Activated B cell treated with CpG ODN at 0.5 μM for 24 hours (primary cell): ENCODE measurements at regions not wholly inside any gene's neighbourhood (a gene's known extent, or its start where the extent isn't known, plus 50 kb on each side); places are given as distances from the start of the nearest gene placed in this dataset.

ENCODE experiments used
- ATAC-seq: fragments of 200-7000 bp; cut with Tn5 transposase; one replicate; pipeline ENCODE4 v1.10.0; 2021; ENCODE audit warnings: low read depth, mild to moderate bottlenecking, moderate library complexity
- CTCF ChIA-PET: fragments of 350-600 bp; sonication (Branson Sonifier 250); formaldehyde crosslinking; loops from one replicate; lab custom pipeline; 2021; ENCODE audit warnings: antibody characterized with exemption; lab: Charles Lee
- POLR2A ChIA-PET: fragments of 350-600 bp; sonication (Branson Sonifier 250); formaldehyde crosslinking; loops from one replicate; lab custom pipeline; 2021; ENCODE audit warnings: antibody characterized with exemption; lab: Charles Lee
- DNase-seq: peaks from one replicate; pipeline ENCODE4 v3.0.0; 2022
- H3K27ac Mint-ChIP-seq: one replicate; pipeline ENCODE4 v1.8.0; 2020; ENCODE audit warnings: mixed read lengths
- H3K27me3 Mint-ChIP-seq: one replicate; pipeline ENCODE4 v1.8.0; 2021; ENCODE audit warnings: mixed read lengths
- H3K36me3 Mint-ChIP-seq: one replicate; pipeline ENCODE4 v1.8.0; 2021; ENCODE audit warnings: low read depth, mixed read lengths
- H3K4me1 Mint-ChIP-seq: one replicate; pipeline ENCODE4 v1.8.0; 2021; ENCODE audit warnings: mixed read lengths
- H3K4me3 Mint-ChIP-seq: one replicate; pipeline ENCODE4 v1.8.0; 2020; ENCODE audit warnings: mild to moderate bottlenecking, mixed read lengths
- H3K9me3 Mint-ChIP-seq: one replicate; pipeline ENCODE4 v1.8.0; 2020; ENCODE audit warnings: mixed read lengths
- intact Hi-C: fragments of 100-400 bp; cut with micrococcal nuclease; formaldehyde crosslinking; loops from one replicate; pipeline ENCODE4 v1.15.1; 2024
- TF ChIP-seq, protein P1 (sequence below): fragments of 200-600 bp; IDR thresholded peaks from one replicate; pipeline ENCODE4 v1.8.0; 2022; ENCODE audit warnings: antibody characterized with exemption, mild to moderate bottlenecking

DNA sequence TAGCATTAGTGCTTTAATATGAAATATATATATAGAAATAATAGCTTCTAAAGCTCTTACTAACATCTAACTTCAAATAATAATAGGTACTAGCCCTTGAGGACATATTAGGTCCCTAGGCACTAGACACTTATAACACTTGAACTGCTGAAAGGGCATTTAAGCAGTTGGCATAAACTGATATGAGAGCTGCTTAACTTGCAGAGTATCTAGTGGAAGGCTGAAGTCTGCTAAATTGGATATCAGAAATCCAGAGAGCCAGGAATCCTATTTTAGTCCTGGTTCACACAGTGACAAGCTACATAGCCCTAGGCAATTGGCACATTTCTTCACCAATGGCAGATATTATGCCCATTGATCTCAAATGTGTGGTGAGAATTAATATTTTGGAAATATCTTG, 326.9 kb upstream of the UBE2E3 start:
- no peaks in the 10 kb centered on the region for H3K36me3 Mint-ChIP-seq
- no peak for DNase-seq
- no peak for ATAC-seq
- H3K4me3 Mint-ChIP-seq: no peak overlapping the region
- peaks cover 4% of the 10 kb centered on the region for H3K27me3 Mint-ChIP-seq
- TF ChIP-seq, protein P1, sequence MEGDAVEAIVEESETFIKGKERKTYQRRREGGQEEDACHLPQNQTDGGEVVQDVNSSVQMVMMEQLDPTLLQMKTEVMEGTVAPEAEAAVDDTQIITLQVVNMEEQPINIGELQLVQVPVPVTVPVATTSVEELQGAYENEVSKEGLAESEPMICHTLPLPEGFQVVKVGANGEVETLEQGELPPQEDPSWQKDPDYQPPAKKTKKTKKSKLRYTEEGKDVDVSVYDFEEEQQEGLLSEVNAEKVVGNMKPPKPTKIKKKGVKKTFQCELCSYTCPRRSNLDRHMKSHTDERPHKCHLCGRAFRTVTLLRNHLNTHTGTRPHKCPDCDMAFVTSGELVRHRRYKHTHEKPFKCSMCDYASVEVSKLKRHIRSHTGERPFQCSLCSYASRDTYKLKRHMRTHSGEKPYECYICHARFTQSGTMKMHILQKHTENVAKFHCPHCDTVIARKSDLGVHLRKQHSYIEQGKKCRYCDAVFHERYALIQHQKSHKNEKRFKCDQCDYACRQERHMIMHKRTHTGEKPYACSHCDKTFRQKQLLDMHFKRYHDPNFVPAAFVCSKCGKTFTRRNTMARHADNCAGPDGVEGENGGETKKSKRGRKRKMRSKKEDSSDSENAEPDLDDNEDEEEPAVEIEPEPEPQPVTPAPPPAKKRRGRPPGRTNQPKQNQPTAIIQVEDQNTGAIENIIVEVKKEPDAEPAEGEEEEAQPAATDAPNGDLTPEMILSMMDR: no peak
- no peak overlapping the region for H3K27ac Mint-ChIP-seq
- no peaks in the 10 kb centered on the region for H3K4me1 Mint-ChIP-seq
- no peaks in the 10 kb centered on the region for H3K9me3 Mint-ChIP-seq
- intact Hi-C loops: no loop called here
- POLR2A ChIA-PET: no interaction called here
- CTCF ChIA-PET: no interaction called here

DNA sequence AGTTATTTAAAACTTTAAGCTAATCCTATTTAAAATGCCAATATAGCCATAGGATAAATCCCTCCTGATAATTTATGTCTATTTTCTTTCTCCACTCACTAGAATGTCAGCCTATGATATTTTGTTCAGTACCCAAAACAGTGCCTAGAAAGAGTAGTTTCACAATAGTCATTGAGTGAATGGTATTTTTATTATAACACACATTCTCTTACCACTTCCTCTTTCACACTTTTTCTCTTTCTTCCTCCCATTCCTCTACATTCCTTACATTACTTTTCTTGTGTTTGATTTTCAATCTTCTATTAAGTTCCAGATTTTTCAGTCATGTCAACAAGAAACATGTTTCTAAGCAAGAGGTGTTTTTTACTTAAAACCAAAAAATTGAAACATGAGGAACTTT, 327.6 kb upstream of the UBE2E3 start:
- CTCF ChIA-PET: no interaction called here
- no peaks in the 10 kb centered on the region for H3K36me3 Mint-ChIP-seq
- intact Hi-C loops: no loop called here
- POLR2A ChIA-PET: no interaction called here
- ATAC-seq (no peak), DNase-seq (no peak)
- no peak overlapping the region for H3K27ac Mint-ChIP-seq
- H3K27me3 Mint-ChIP-seq: peaks cover 4% of the 10 kb centered on the region
- TF ChIP-seq, protein P1: no peak
- no peaks in the 10 kb centered on the region for H3K9me3 Mint-ChIP-seq
- H3K4me1 Mint-ChIP-seq: no peaks in the 10 kb centered on the region
- H3K4me3 Mint-ChIP-seq: no peak overlapping the region

DNA sequence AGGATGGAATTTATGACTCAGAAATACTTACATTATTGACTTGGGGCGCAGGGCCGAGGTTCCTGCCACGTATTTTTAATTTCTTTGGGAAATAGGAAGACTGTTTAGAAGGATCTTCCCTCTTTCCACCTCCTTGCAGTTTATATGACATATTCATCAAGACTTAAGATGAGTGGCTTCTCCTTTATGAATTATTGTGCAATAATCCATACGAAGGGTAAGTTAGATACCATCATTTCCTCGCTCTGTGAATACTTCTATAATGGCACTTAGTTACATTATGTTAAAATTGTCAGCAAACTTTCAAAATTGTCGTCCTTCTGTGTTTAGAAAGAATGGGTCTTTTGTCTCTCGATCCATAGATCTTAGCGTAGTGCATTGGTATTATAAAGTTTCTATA, 328.8 kb upstream of the UBE2E3 start:
- Mint-ChIP-seq H3K36me3 (no peaks in the 10 kb centered on the region), H3K27ac (no peak overlapping the region), H3K9me3 (no peaks in the 10 kb centered on the region), H3K4me3 (no peak overlapping the region), H3K27me3 (peaks cover 4% of the 10 kb centered on the region), H3K4me1 (no peaks in the 10 kb centered on the region)
- intact Hi-C loops: no loop called here
- ATAC-seq: no peak
- POLR2A ChIA-PET: no interaction called here
- TF ChIP-seq, protein P1: no peak
- no peak for DNase-seq
- CTCF ChIA-PET: no interaction called here

DNA sequence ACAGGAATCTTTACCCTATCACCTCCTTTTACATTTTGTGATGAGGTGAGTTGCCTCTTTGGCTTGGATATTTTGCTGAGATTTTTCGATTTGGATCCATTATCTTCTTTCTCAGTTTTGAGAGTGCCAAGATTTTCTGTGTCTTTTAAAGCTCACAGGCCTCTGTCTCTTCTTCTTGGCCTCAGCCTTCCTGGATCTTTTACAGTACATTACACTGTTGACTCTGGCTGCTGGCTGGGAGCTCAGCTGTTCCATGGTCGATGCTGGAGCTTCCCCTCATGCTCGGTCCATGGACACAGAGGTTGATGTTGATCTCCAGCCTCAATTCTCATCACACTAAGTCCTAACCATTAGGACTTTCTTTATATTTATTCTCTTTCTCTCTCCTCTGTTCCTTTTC, 332.8 kb upstream of the UBE2E3 start:
- CTCF ChIA-PET: no interaction called here
- H3K4me3 Mint-ChIP-seq: no peak overlapping the region
- H3K4me1 Mint-ChIP-seq: no peaks in the 10 kb centered on the region
- H3K27me3 Mint-ChIP-seq: no peaks in the 10 kb centered on the region
- H3K27ac Mint-ChIP-seq: no peak overlapping the region
- no peaks in the 10 kb centered on the region for H3K9me3 Mint-ChIP-seq
- ATAC-seq (no peak), DNase-seq (no peak)
- intact Hi-C loops: no loop called here
- TF ChIP-seq, protein P1: no peak
- H3K36me3 Mint-ChIP-seq: no peaks in the 10 kb centered on the region
- POLR2A ChIA-PET: no interaction called here

DNA sequence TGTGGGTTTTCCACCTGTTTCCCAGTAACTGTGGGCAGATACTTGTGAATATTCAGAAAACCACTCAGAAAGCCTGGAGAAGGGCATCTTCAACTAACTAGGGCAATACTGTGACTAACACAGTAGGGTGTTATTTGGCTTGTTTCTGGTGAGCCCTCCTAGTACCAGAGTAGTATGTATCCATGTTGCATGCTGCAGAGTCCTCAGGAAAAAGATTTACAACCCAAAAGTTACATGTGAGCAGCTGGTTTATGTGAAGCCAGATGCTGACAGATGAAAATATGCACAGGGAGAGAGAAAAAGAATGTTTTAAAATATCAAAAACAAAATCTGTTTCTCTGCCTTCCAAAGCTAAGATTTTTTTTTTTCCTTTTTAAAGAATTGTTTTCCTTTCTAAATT, 333.2 kb upstream of the UBE2E3 start:
- H3K27me3 Mint-ChIP-seq: no peaks in the 10 kb centered on the region
- intact Hi-C loops: no loop called here
- no peaks in the 10 kb centered on the region for H3K9me3 Mint-ChIP-seq
- TF ChIP-seq, protein P1: no peak
- H3K4me1 Mint-ChIP-seq: no peaks in the 10 kb centered on the region
- no peak overlapping the region for H3K4me3 Mint-ChIP-seq
- no peak overlapping the region for H3K27ac Mint-ChIP-seq
- DNase-seq: no peak
- POLR2A ChIA-PET: no interaction called here
- no peaks in the 10 kb centered on the region for H3K36me3 Mint-ChIP-seq
- CTCF ChIA-PET: no interaction called here
- ATAC-seq: no peak
